GM12878 (cell line): ENCODE measurements at regions not wholly inside any gene's neighbourhood (a gene's known extent, or its start where the extent isn't known, plus 50 kb on each side); places are given as distances from the start of the nearest gene placed in this dataset.

ENCODE experiments used
- BCL11A ChIP-seq: IDR thresholded peaks from 2 replicates; pipeline ENCODE4 v1.6.1; 2011; ENCODE audit warnings: low read depth, low read length
- CBFB ChIP-seq: IDR thresholded peaks from 2 replicates; pipeline ENCODE4 v1.6.1; 2016; ENCODE audit warnings: antibody characterized with exemption, low read depth
- CREB1 ChIP-seq: IDR thresholded peaks from 2 replicates; pipeline ENCODE4 v1.6.1; 2012; ENCODE audit warnings: low read depth, mild to moderate bottlenecking, inconsistent platforms
- DPF2 ChIP-seq: fragments of 450-650 bp; IDR thresholded peaks from 2 replicates; pipeline ENCODE4 v1.6.1; 2017; ENCODE audit warnings: mild to moderate bottlenecking
- HCFC1 ChIP-seq: fragments of 150-350 bp; IDR thresholded peaks from 2 replicates; pipeline ENCODE4 v1.6.1; 2014; ENCODE audit warnings: low read length
- IKZF1 ChIP-seq: fragments of 450-650 bp; conservative IDR thresholded peaks from 2 replicates; pipeline ENCODE4 v1.6.1; 2017; ENCODE audit warnings: antibody characterized with exemption, mild to moderate bottlenecking
- IKZF2 ChIP-seq, 2 experiments: fragments of 450-650 bp; IDR thresholded peaks; 2 replicates each; pipeline ENCODE4 v1.6.1; 2017; ENCODE audit warnings: mild to moderate bottlenecking in 2 of 2, moderate library complexity in 2 of 2
- MTA2 ChIP-seq: fragments of 450-650 bp; IDR thresholded peaks from 2 replicates; pipeline ENCODE4 v1.6.1; 2016; ENCODE audit warnings: low read depth, mild to moderate bottlenecking, moderate library complexity
- MYB ChIP-seq: fragments of 150-350 bp; IDR thresholded peaks from 2 replicates; pipeline ENCODE4 v1.6.1; 2014; ENCODE audit warnings: mild to moderate bottlenecking, low read depth, low read length, borderline replicate concordance
- NR2F1 ChIP-seq: fragments of 450-650 bp; conservative IDR thresholded peaks from 2 replicates; pipeline ENCODE4 v1.6.1; 2017; ENCODE audit warnings: mild to moderate bottlenecking
- RAD21 ChIP-seq: IDR thresholded peaks from 2 replicates; pipeline ENCODE4 v1.6.1; 2011; ENCODE audit warnings: mild to moderate bottlenecking, low read depth, low read length, moderate library complexity; ENCODE audit not compliant: insufficient read depth
- RCOR1 ChIP-seq: conservative IDR thresholded peaks from 2 replicates; pipeline ENCODE4 v1.6.1; 2012; ENCODE audit warnings: low read depth, low read length, improper control_type of control experiment
- RELB ChIP-seq: fragments of 450-650 bp; IDR thresholded peaks from 2 replicates; pipeline ENCODE4 v1.6.1; 2017; ENCODE audit warnings: low read depth, mild to moderate bottlenecking, moderate library complexity
- TBL1XR1 ChIP-seq: IDR thresholded peaks from 2 replicates; pipeline ENCODE4 v1.6.1; 2012; ENCODE audit warnings: low read depth, low read length, improper control_type of control experiment
- TCF12 ChIP-seq: IDR thresholded peaks from 2 replicates; pipeline ENCODE4 v1.6.1; 2011; ENCODE audit warnings: low read depth, mild to moderate bottlenecking, low read length
- YY1 ChIP-seq: IDR thresholded peaks from 2 replicates; pipeline ENCODE4 v1.6.1; 2011; ENCODE audit warnings: low read depth, mild to moderate bottlenecking, low read length

- TF ChIP-seq MYB (no peak), DPF2 (peak; percentile 59), NR2F1 (0 out of 2 replicates have a peak, but pooled peaks have one; percentile 40), IKZF2 (IDR thresholded peaks at IDR 0.05) (peak; percentile 22 to 27; a peak in 1 of 4 replicates), CBFB (0 out of 2 replicates have a peak, but pooled peaks have one; percentile 26), RCOR1 (no peak), HCFC1 (no peak), CREB1 (0 out of 2 replicates have a peak, but pooled peaks have one; percentile 16), TCF12 (peak; percentile 81), MTA2 (peak; percentile 42), TBL1XR1 (no peak), YY1 (peak; percentile 20; the same call in 1 of the 2 replicates), RELB (peak; percentile 55; the same call in 1 of the 2 replicates), RAD21 (0 out of 2 replicates have a peak, but pooled peaks have one; percentile 2), BCL11A (no peak), IKZF1 (peak; percentile 65)
These were observed 61.1 kb upstream of the DCTD start (continued) for GRCh38 chr4:182978152-182978827.
